HG03097 (cell line): ENCODE measurements at regions not wholly inside any gene's neighbourhood (a gene's known extent, or its start where the extent isn't known, plus 50 kb on each side); places are given as distances from the start of the nearest gene placed in this dataset.

Source experiments
- ATAC-seq: cut with Tn5 transposase; IDR thresholded peaks from one replicate; pipeline ENCODE4 v1.9.1; 2021; ENCODE audit not compliant: unreplicated experiment, low FRiP score

DNA sequence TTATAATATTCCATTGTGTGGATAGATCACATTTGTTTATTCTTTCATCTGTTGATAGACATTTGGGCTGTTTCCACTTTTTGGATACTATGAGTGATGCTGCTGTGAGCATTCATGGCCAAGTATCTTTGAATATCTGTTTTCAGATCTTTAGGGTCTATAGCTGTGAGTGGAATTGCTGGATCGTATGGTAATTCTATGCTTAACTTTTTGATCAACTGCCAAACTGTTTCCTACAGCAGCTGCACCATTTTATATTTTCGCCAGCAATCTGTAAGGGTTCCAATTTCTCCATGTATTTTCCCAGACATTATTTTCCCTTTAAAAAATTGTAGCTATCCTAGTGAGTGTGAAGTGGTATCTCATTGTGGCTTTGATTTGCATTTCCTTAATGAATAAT is 238.1 kb downstream of the AACS start:
- ATAC-seq = no peak

GRCh38 chr12:125304029-125304428 is 238.8 kb downstream of the AACS start:
- ATAC-seq = no peak

DNA sequence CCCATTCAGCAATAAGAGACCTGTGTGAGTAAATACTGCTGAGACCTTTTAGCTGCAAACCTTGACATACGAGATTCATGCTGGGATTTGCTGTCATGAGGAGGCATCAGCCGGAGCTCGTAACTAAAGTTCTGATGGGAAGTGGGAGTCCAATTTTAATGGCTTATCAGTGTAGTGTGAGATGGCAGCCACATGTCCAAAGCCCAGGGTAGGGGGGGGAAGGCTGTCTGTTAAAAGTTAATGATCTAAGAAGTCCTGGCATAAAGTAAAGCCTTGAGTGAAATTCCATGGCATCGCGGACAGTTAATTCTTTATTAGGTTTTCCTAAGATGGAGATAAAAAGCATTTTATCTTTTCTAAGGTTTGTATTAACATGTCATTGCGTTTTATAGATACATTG is 240.0 kb downstream of the AACS start:
- no peak for ATAC-seq

- ATAC-seq = no peak
Measured at GRCh38 chr12:125310461-125310860, 245.2 kb downstream of the AACS start.

- ATAC-seq = no peak
Measured at GRCh38 chr12:125311050-125311449, 245.8 kb downstream of the AACS start.

- no peak for ATAC-seq
Measured at GRCh38 chr12:125312471-125312870, 247.2 kb downstream of the AACS start.

DNA sequence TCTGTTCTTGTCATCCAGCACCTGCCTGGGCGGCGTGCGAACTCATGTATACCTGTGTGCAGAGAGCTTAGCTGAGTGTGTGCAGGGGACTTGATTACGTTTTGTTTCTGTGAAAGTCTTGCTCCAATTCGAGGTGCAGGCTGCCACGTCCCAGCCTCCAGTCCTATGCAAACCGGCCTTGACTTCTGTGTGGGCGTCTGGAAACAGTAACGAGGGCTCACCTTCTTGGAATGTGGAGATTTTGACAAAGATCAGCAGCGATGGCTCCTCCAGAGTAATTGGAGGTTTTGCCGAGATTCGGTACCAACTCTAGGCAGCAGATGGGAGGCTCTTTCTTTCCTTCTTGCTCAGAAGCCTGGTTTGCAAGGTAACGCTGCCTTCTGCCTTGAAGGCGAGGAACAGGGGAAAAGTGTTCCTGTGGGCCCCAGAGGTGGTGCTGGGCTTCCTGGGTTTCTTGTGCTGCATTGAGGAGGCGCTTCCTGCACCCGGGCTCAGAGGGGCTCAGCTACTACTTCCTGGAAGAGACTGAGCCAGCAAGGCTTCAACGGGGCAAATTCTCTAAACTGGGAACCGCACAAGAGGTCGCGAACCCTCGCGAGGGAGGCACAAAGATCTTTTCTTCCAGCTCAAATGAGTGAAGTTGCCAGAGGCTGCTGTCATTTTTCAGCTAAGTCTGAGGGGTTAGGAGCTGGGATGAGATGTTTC is 249.0 kb downstream of the AACS start:
- no peak for ATAC-seq

DNA sequence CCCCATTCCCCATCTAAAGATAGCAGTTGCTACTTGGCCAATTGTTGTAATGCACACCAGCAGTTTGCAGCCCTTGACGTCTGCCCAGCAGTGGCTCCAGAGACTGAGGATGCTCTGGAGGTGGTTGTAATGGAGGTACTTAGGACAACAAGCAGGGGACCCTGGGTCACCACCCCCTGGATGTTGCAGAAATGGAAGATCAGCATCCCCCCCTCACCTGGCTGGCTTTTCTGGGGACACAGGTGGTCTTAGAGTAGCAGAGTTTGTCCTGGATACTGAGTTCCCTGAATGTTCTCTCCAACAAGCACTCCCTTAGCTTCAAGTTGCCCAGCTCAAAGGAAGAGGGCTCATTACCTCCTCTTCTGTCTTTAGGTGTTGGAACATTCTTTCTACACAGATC is 250.5 kb downstream of the AACS start:
- no peak for ATAC-seq

DNA sequence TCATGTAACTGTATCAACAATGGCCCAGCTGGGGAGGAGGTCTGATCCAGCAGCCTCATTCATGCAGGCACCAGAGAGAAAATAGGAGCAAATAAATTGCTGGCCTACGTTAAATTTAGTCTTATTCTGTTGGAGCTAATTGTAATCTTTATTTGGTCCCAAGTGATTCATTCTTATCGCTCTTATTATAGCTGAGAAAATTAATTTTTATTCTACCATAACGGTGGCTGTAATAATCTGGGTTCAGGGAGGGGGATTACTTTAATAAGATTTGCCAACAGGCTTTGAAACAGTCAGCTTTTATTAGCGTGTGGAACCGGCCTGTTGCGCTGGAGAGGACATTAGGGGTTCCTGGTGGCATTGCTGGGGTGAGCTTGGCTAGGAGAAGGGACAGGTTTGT is 254.9 kb downstream of the AACS start:
- no peak for ATAC-seq

DNA sequence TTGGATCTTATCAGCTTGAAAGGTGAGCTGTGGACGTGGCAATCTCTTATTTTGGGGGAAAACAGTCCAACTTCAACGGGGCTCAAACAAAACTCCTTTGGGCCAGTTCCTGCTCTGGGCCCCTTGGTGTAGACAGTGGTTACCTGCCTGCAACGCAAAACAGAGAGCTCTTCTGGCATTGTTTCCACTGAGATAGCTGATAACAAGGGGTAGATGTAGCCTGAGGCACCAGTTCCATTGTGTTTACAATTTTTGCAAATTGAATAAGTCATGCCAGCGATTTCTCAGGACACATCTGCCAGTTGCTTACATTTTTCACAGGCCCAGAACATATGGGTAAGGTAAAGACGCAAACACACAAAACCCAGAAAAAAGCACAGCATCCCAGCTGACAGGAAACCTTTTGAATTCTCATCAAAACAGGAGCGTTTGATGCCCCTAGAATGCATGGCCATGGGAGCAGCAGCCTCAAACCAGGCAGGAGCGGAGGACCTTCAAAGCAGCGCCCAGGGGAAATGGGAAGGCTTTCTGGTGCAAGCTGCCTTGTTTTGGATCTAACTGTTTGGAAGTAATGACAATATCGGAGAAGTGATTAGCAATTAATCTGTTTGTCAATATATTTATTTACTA is 259.7 kb downstream of the AACS start:
- ATAC-seq = no peak

DNA sequence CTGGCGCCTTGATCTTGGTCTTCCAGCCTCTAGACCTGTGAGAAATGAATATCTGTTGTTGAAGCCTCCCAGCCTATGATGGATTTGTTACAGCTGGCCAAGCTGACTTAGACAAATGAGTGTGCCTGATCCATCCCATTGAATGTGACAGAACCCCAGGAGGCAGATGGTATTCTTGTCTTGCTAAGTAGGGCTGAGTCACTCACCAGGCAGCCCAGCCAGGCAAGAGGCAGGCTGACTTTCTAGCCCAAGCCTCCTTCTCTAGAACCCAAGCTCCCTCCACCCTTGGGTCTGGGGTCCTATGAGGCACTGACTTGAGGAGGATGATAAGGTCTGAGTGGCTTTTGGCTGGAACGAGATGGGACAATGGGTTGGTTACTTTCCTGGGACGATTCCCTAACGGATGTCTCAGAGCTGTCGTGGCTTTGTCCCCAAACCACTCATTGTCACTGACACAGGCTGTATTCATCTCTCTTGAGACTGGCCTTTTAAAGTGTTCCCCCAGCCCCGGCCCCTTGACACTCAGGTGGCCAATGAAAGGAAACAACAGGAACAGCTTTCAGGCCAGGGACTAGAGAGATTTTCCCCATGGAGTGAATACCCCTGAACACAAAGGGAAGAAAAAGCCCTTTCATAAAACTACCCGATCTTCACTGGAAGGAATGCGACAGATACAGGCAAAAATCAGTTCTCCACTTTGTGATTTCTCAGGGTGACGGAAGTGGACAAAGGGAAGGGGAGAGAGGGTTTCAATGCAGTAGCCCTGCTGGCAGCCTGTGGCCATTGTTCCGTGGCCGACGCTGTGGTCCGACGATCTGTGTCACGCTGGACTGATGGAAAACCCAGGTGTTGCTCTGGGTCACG is 264.2 kb downstream of the AACS start:
- no peak for ATAC-seq

DNA sequence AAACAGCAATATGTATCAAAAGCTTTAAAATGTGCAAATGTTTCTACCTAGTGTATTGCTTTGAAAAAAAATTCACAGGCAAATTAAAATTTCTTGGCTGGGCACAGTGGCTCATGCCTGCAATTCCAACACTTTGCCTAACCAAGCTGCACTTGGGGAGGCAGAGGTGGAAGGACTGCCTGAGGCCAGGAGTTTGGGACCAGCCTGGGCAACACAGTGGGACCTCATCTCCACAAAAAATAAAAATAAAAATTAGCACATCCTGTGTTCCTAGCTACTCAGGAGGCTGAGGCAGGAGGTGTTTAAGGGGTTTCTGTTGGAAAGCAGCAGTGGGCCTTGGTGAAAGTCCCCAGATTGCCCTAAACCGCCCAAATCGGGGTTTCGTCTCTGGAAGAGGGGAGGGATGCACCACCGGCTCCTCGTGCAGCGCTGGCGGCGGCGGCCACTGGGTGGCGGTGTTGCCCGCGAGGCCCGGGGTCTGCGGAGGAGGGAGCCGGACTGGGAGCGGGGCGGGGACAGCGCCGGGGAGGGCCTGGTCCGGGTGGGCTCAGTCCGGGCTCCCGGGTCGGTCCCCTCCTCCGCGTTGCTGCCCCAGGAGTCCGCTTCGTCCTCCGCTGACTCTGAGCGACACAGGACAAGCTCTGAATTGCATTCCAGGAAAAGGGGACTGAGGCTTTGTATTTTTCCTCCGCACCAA is 265.6 kb downstream of the AACS start:
- ATAC-seq = peak; percentile 90

DNA sequence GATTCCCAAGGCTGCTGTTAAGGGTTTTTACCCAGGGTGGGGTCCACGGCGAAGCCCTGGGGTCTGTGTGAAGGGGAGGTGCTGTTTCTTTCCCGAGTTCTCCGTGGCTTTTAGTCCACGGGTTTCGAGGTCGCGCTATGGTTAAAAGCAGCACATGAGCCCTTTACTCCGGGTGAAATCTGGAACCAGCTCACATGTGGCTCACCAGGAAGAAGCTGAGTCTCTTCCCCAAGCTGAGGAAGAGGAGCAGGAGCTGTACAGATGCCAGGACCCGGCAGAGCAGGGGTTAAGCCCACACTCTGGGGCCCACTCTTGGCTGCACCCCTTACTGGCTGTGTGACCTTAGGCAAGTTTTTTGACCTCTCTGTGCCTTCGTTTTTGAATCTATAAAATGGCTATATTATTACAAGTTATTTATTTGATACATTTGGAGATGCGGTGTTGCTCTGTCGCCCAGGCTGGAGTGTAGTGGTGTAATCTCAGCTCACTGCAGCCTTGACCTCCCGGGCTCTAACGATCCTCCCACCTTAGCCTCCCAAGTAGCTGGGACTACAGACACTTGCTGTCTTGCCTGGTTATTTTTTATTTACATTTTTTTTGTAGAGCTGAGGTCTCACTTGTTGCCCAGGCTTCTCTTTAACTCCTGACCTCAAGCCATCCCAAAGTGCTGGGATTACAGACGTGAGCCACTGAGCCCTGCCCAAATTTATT is 266.3 kb downstream of the AACS start:
- no peak for ATAC-seq

GRCh38 chr12:125332900-125333299 is 267.7 kb downstream of the AACS start:
- ATAC-seq = no peak

- no peak for ATAC-seq
Measured at GRCh38 chr12:125336246-125336645, 271.0 kb downstream of the AACS start.

DNA sequence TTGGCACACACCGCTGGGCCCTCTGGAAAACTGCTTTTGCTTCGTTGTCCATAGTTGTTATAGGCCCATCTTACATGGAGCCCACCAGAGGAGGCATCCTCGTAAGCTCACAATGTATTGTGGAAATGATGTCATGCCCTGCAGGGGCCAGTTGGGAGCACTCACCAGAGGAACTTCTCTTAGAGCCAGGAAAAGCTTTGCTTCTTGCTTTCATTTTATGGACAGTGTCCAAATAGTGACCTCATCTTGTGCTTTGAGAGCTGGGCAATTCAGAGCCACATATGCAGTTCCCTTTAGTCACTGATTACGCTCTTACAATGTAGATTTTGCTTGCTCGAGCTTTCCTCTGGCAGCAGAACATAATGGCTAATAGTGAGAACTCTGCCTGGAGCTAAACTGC is 275.6 kb downstream of the AACS start:
- no peak for ATAC-seq

DNA sequence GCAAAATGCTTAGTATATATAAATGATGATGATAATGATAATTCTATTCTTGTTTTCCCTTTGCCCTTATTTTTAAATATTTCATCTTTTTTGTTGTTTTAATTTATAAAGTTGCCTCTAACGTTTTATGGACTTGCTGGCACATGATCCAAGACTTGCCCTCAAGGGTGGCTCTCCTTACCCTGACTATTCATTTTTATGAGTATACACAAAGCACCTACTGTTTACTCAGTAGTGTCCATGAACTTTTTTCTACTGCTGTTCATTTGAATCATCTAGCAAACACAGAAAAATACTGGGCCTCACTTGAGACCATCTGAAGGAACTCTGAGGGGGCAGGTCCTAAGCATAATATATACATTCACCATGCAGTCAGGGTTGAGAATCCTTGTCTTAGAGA is 276.2 kb downstream of the AACS start:
- no peak for ATAC-seq

GRCh38 chr12:125343649-125344048 is 278.4 kb downstream of the AACS start:
- no peak for ATAC-seq

DNA sequence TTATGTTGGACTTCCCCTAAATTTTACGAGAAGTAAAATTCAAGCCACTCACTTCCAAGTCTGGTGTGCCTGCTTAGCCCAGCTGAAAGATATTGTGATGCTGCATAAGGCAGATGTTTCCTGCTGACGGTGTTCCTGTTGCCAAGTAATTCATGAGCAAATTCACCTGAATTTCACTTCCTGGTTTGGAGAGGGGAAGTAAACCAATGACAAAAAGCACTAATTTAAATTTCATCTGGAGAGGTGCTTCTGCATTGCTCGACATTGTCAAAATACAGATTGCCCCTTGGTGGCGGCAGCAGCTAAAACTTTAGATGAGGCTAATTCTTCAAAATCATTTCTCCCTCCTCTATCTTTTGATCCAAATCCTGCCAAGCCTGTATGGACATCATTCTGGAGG is 281.1 kb downstream of the AACS start:
- no peak for ATAC-seq

DNA sequence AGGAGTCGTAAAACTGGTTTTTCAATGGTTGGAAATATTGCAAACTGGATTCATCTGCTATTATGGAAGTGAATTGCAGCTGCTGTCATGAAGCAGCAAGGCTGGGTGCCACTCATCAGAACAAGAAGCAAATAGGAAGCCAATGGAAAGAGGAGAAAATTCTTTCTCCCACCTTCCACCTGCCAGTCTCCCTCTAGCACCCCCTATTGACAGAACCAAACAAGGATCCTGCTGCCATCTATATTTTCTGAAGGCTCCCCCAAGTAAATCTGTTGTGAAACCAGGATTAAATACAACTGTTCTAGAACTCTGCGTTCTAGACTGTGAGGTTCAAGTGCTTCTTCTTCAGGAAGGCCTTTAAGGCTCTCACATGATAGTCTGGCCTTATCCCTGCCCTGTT is 286.6 kb downstream of the AACS start:
- ATAC-seq = no peak
